SH-SY5Y (cell line): ENCODE measurements at regions not wholly inside any gene's neighbourhood (a gene's known extent, or its start where the extent isn't known, plus 50 kb on each side); places are given as distances from the start of the nearest gene placed in this dataset.

Experiments
- GATA2 ChIP-seq: IDR thresholded peaks from 2 replicates; pipeline ENCODE4 v1.6.1; 2011; ENCODE audit warnings: mild to moderate bottlenecking, low read depth, low read length
- GATA3 ChIP-seq: IDR thresholded peaks from 2 replicates; pipeline ENCODE4 v1.6.1; 2011; ENCODE audit warnings: low read depth, mild to moderate bottlenecking, low read length, moderate library complexity

DNA sequence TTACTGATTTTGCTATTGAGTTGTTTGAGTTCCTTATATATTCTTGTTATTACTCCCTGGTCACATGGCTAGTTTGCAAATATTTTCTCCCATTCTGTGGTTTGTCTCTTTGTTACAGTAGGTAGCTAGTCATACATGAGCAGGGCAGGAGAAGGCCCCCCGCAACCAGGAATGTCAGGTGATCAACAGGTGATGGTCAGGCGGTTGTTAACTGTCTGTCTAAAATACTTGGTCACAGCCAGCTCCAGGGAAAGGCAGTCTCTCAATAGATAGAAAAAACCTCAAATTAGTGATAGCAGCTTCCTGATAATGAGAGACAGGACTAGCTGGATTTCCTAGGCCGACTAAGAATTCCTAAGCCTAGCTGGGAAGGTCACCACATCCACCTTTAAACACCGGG lies 217.9 kb downstream of the RHOU start:
- TF ChIP-seq GATA2 (no peak), GATA3 (no peak)
